H1 (cell line): ENCODE measurements at regions not wholly inside any gene's neighbourhood (a gene's known extent, or its start where the extent isn't known, plus 50 kb on each side); places are given as distances from the start of the nearest gene placed in this dataset.

ENCODE experiments used
- CEBPB ChIP-seq: IDR thresholded peaks from 2 replicates; pipeline ENCODE4 v1.6.1; 2012; ENCODE audit warnings: low read depth, low read length
- CHD2 ChIP-seq: IDR thresholded peaks from 2 replicates; pipeline ENCODE4 v1.6.1; 2012; ENCODE audit warnings: low read length, improper control_type of control experiment
- CTCF ChIP-seq, 3 experiments: IDR thresholded peaks; 1 replicate in 2 of 3; 2 replicates in 1 of 3; pipeline versions ENCODE4 v1.5.1 to v1.6.1; 2011; ENCODE audit warnings: low read length in 3 of 3, mild to moderate bottlenecking in 3 of 3, inconsistent platforms in 2 of 3, low read depth in 1 of 3, moderate library complexity in 1 of 3; ENCODE audit not compliant: insufficient read depth in 1 of 3; ENCODE audit errors: control extremely low read depth in 1 of 3
- JUN ChIP-seq: IDR thresholded peaks from 2 replicates; pipeline ENCODE4 v1.6.1; 2011; ENCODE audit warnings: low read depth, mild to moderate bottlenecking, improper control_type of control experiment, low read length
- KDM1A ChIP-seq: fragments of 200-600, 300-600 bp; sonication (generic); IDR thresholded peaks from 2 replicates; pipeline ENCODE4 v1.7.1; 2016; ENCODE audit warnings: mild to moderate bottlenecking, low read length, borderline replicate concordance
- MAFK ChIP-seq: IDR thresholded peaks from 2 replicates; pipeline ENCODE4 v1.6.1; 2012; ENCODE audit warnings: low read depth, mild to moderate bottlenecking, improper control_type of control experiment, low read length
- POLR2A ChIP-seq, 2 experiments: IDR thresholded peaks; 1 replicate in 1 of 2; 2 replicates in 1 of 2; pipeline ENCODE4 v1.6.1; 2011; ENCODE audit warnings: low read depth in 2 of 2, low read length in 2 of 2, mild to moderate bottlenecking in 2 of 2; ENCODE audit errors: control extremely low read depth in 1 of 2
- POLR2AphosphoS5 ChIP-seq: IDR thresholded peaks from 2 replicates; pipeline ENCODE4 v1.6.1; 2011; ENCODE audit warnings: low read depth, low read length
- RAD21 ChIP-seq, 2 experiments: IDR thresholded peaks in 1 of 2; conservative IDR thresholded peaks in 1 of 2; 2 replicates each; pipeline ENCODE4 v1.6.1; 2011; ENCODE audit warnings: low read depth in 2 of 2, low read length in 2 of 2, improper control_type of control experiment in 1 of 2, inconsistent platforms in 1 of 2, mild to moderate bottlenecking in 1 of 2, moderate library complexity in 1 of 2
- SIN3A ChIP-seq, 2 experiments: IDR thresholded peaks in 1 of 2; conservative IDR thresholded peaks in 1 of 2; 2 replicates each; pipeline ENCODE4 v1.6.1; 2011 to 2012; ENCODE audit warnings: low read length in 2 of 2, improper control_type of control experiment in 1 of 2, low read depth in 1 of 2, mild to moderate bottlenecking in 1 of 2
- SIX5 ChIP-seq: IDR thresholded peaks from 2 replicates; pipeline ENCODE4 v1.6.1; 2011; ENCODE audit warnings: mild to moderate bottlenecking, low read depth, low read length
- TCF12 ChIP-seq: IDR thresholded peaks from 2 replicates; pipeline ENCODE4 v1.6.1; 2011; ENCODE audit warnings: low read depth, mild to moderate bottlenecking, low read length
- YY1 ChIP-seq: IDR thresholded peaks from 2 replicates; pipeline ENCODE4 v1.6.1; 2011; ENCODE audit warnings: low read depth, mild to moderate bottlenecking, low read length
- TF ChIP-seq, protein P1 (sequence below): IDR thresholded peaks from 2 replicates; pipeline ENCODE4 v1.6.1; 2011; ENCODE audit warnings: low read length, improper control_type of control experiment

DNA sequence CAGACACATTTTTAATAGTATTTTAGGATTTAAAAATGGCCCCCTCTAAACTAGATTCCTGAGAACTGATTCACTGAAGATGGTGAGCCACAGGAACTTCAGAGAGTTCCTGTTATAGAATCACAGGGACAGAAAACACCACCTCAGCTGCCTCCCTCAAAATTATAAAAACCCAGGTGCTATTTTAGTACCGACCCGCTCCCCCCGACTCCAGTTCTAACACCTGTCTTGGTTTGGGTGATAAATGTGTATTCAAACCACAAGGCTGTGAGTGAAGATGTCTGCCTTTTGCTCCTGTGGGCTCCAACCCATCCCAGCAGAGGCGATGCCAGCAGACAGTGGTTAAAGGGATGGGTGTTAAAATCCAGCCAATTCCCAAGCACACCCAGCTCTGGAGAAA lies 127.4 kb upstream of the LY86 start:
- TF ChIP-seq KDM1A (no peak), POLR2AphosphoS5 (no peak), POLR2A (IDR thresholded peaks at IDR 0.05; ENCODE audit: control extremely low read depth in 1 of 2, low read depth in 2 of 2, low read length in 2 of 2) (no peak), CTCF (IDR thresholded peaks at IDR 0.05; ENCODE audit: control extremely low read depth in 1 of 3, insufficient read depth in 1 of 3, low read depth in 1 of 3, low read length in 3 of 3) (no peak), CEBPB (no peak), MAFK (no peak), JUN (no peak), CHD2 (no peak), RAD21 (IDR thresholded peaks at IDR 0.05 in 1 of 2, conservative IDR thresholded peaks at IDR 0.05 in 1 of 2; ENCODE audit: low read depth in 2 of 2, low read length in 2 of 2) (no peak), SIN3A (conservative IDR thresholded peaks at IDR 0.05 in 1 of 2, IDR thresholded peaks at IDR 0.05 in 1 of 2; ENCODE audit: low read depth in 1 of 2, low read length in 2 of 2) (no peak), TCF12 (no peak), YY1 (no peak), SIX5 (no peak)
- TF ChIP-seq, protein P1, sequence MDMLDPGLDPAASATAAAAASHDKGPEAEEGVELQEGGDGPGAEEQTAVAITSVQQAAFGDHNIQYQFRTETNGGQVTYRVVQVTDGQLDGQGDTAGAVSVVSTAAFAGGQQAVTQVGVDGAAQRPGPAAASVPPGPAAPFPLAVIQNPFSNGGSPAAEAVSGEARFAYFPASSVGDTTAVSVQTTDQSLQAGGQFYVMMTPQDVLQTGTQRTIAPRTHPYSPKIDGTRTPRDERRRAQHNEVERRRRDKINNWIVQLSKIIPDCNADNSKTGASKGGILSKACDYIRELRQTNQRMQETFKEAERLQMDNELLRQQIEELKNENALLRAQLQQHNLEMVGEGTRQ: no peak
